Calu3 (cell line): ENCODE measurements at regions not wholly inside any gene's neighbourhood (a gene's known extent, or its start where the extent isn't known, plus 50 kb on each side); places are given as distances from the start of the nearest gene placed in this dataset.
"Not testable (repeated sequence)": the region's sequence is repeated elsewhere in the genome, so short reads cannot be mapped to it uniquely, and the experiment has no call there.

ENCODE experiments used
- BruUV-seq: library from RNA; stranded (reverse); fragments of 400-500 nt; replicated peaks from 2 replicates; lab custom pipeline; 2021; lab: Mats Ljungman, UMichigan
- CTCF ChIA-PET: fragments of 300-600 bp; sonication (Branson Sonifier 250); formaldehyde crosslinking; loops from one replicate; lab custom pipeline; 2022; ENCODE audit warnings: antibody characterized with exemption; lab: Charles Lee
- DNase-seq: peaks from one replicate; pipeline ENCODE4 v3.0.0; 2022
- H3K27ac Mint-ChIP-seq: one replicate; pipeline ENCODE4 v1.8.0; 2022; ENCODE audit warnings: mixed read lengths; ENCODE audit not compliant: unreplicated experiment
- H3K27me3 Mint-ChIP-seq: one replicate; pipeline ENCODE4 v1.8.0; 2022; ENCODE audit warnings: mixed read lengths; ENCODE audit not compliant: unreplicated experiment
- H3K36me3 Mint-ChIP-seq: one replicate; pipeline ENCODE4 v1.8.0; 2022; ENCODE audit warnings: mild to moderate bottlenecking, moderate library complexity, mixed read lengths; ENCODE audit not compliant: insufficient read depth, unreplicated experiment
- H3K4me1 Mint-ChIP-seq: one replicate; pipeline ENCODE4 v1.8.0; 2022; ENCODE audit warnings: mild to moderate bottlenecking, low read depth, mixed read lengths; ENCODE audit not compliant: unreplicated experiment
- H3K4me3 Mint-ChIP-seq: one replicate; pipeline ENCODE4 v1.8.0; 2022; ENCODE audit warnings: mild to moderate bottlenecking, low read depth, moderate library complexity, mixed read lengths; ENCODE audit not compliant: unreplicated experiment
- H3K9me3 Mint-ChIP-seq: one replicate; pipeline ENCODE4 v1.8.0; 2022; ENCODE audit warnings: low read depth, mixed read lengths; ENCODE audit not compliant: unreplicated experiment
- CTCF ChIP-seq: fragments of 200-600 bp; IDR thresholded peaks from one replicate; pipeline ENCODE4 v1.8.0; 2022; ENCODE audit warnings: antibody characterized with exemption; ENCODE audit not compliant: unreplicated experiment
- intact Hi-C: fragments of 100-400 bp; cut with micrococcal nuclease; formaldehyde crosslinking; loops from one replicate; pipeline ENCODE4 v1.10.0; 2022; ENCODE audit not compliant: unreplicated experiment

GRCh38 chrX:82412858-82413257 lies 1095.2 kb upstream of the POU3F4 start:
- no peak overlapping the region for H3K4me3 Mint-ChIP-seq
- no peak for TF ChIP-seq CTCF
- intact Hi-C loops = no loop called here
- no peak overlapping the region for H3K27ac Mint-ChIP-seq
- CTCF ChIA-PET = no interaction called here
- H3K27me3 Mint-ChIP-seq = no peaks in the 10 kb centered on the region
- DNase-seq = no peak
- no peaks in the 10 kb centered on the region for H3K9me3 Mint-ChIP-seq
- BruUV-seq = no TSS peak
- no peaks in the 10 kb centered on the region for H3K4me1 Mint-ChIP-seq
- H3K36me3 Mint-ChIP-seq = no peaks in the 10 kb centered on the region

GRCh38 chrX:82442281-82442680 lies 1065.8 kb upstream of the POU3F4 start:
- no peaks in the 10 kb centered on the region for H3K4me1 Mint-ChIP-seq
- TF ChIP-seq CTCF = no peak
- no peaks in the 10 kb centered on the region for H3K9me3 Mint-ChIP-seq
- no peaks in the 10 kb centered on the region for H3K27me3 Mint-ChIP-seq
- intact Hi-C loops = no loop called here
- DNase-seq = no peak
- BruUV-seq = no TSS peak
- H3K36me3 Mint-ChIP-seq = no peaks in the 10 kb centered on the region
- CTCF ChIA-PET = no interaction called here
- no peak overlapping the region for H3K27ac Mint-ChIP-seq
- H3K4me3 Mint-ChIP-seq = no peak overlapping the region

- BruUV-seq = no TSS peak
- no peak overlapping the region for H3K27ac Mint-ChIP-seq
- no peaks in the 10 kb centered on the region for H3K27me3 Mint-ChIP-seq
- H3K36me3 Mint-ChIP-seq = no peaks in the 10 kb centered on the region
- no peak for DNase-seq
- peaks cover 6% of the 10 kb centered on the region for H3K9me3 Mint-ChIP-seq
- no peak overlapping the region for H3K4me3 Mint-ChIP-seq
- no peak for TF ChIP-seq CTCF
- CTCF ChIA-PET = no interaction called here
- intact Hi-C loops = no loop called here
- no peaks in the 10 kb centered on the region for H3K4me1 Mint-ChIP-seq
These were observed 1056.4 kb upstream of the POU3F4 start for GRCh38 chrX:82451725-82452124.

- intact Hi-C loops, H3K27me3 Mint-ChIP-seq, H3K4me3 Mint-ChIP-seq, H3K4me1 Mint-ChIP-seq, BruUV-seq, H3K27ac Mint-ChIP-seq, DNase-seq, CTCF ChIA-PET, H3K9me3 Mint-ChIP-seq, H3K36me3 Mint-ChIP-seq: not testable (repeated sequence)
These were observed 1052.2 kb upstream of the POU3F4 start for GRCh38 chrX:82455852-82456251.

- BruUV-seq = no TSS peak
- CTCF ChIA-PET = no interaction called here
- intact Hi-C loops = no loop called here
- H3K4me3 Mint-ChIP-seq = no peak overlapping the region
- no peak overlapping the region for H3K27ac Mint-ChIP-seq
- H3K4me1 Mint-ChIP-seq = peaks cover 7% of the 10 kb centered on the region
- H3K9me3 Mint-ChIP-seq = no peaks in the 10 kb centered on the region
- no peaks in the 10 kb centered on the region for H3K27me3 Mint-ChIP-seq
- TF ChIP-seq CTCF = no peak
- no peaks in the 10 kb centered on the region for H3K36me3 Mint-ChIP-seq
- no peak for DNase-seq
These were observed 1049.8 kb upstream of the POU3F4 start for GRCh38 chrX:82458207-82458754.
